Keratinocyte (primary cell): ENCODE measurements at regions not wholly inside any gene's neighbourhood (a gene's known extent, or its start where the extent isn't known, plus 50 kb on each side); places are given as distances from the start of the nearest gene placed in this dataset.

Experiments used
- EZH2 ChIP-seq: IDR thresholded peaks from one replicate; pipeline ENCODE4 v1.6.1; 2012; ENCODE audit warnings: inconsistent platforms, mild to moderate bottlenecking, low read length, moderate library complexity
- TF ChIP-seq, protein P1 (sequence below), 3 experiments: IDR thresholded peaks in 1 of 3; conservative IDR thresholded peaks in 1 of 3; optimal IDR thresholded peaks in 1 of 3; 2 replicates in 2 of 3; 3 replicates in 1 of 3; pipeline versions ENCODE3 to v1.5.1; 2011; ENCODE audit warnings: low read length in 3 of 3, mild to moderate bottlenecking in 3 of 3, moderate library complexity in 2 of 3, control low read depth in 1 of 3, inconsistent platforms in 1 of 3; ENCODE audit not compliant: insufficient read depth in 2 of 3; ENCODE audit errors: extremely low read depth in 1 of 3

DNA sequence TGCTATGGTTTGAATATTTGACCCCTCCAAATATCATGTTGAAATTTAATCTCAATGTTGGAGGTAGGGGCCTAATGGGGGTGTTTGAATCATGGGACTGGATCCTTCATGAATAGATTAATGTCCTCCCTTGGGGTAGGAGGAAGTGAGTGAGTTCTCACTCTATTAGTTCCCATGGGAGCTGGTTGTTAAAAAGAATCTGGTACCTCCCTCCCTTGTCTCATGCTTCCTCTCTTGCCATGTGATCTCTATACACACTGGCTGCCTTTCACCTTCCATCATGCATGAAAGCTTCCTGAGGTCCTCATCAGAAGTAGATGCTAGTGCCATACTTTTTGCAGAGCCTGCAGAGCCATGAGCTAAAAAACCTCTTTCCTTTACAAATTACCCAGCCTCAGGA is 177.7 kb upstream of the MCTP2 start:
- TF ChIP-seq EZH2, result no peak
- TF ChIP-seq, protein P1, sequence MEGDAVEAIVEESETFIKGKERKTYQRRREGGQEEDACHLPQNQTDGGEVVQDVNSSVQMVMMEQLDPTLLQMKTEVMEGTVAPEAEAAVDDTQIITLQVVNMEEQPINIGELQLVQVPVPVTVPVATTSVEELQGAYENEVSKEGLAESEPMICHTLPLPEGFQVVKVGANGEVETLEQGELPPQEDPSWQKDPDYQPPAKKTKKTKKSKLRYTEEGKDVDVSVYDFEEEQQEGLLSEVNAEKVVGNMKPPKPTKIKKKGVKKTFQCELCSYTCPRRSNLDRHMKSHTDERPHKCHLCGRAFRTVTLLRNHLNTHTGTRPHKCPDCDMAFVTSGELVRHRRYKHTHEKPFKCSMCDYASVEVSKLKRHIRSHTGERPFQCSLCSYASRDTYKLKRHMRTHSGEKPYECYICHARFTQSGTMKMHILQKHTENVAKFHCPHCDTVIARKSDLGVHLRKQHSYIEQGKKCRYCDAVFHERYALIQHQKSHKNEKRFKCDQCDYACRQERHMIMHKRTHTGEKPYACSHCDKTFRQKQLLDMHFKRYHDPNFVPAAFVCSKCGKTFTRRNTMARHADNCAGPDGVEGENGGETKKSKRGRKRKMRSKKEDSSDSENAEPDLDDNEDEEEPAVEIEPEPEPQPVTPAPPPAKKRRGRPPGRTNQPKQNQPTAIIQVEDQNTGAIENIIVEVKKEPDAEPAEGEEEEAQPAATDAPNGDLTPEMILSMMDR (optimal IDR thresholded peaks at IDR 0.05 in 1 of 3, IDR thresholded peaks at IDR 0.05 in 1 of 3, conservative IDR thresholded peaks at IDR 0.05 in 1 of 3; ENCODE audit: extremely low read depth in 1 of 3, insufficient read depth in 2 of 3, low read length in 3 of 3), result no peak
